CD4-positive, alpha-beta T cell treated with Interferon gamma for 1 hour (primary cell): ENCODE measurements at regions not wholly inside any gene's neighbourhood (a gene's known extent, or its start where the extent isn't known, plus 50 kb on each side); places are given as distances from the start of the nearest gene placed in this dataset.

Source experiments
- DNase-seq: peaks from one replicate; pipeline ENCODE4 v3.0.0-alpha.2; 2020

- no peak for DNase-seq
Measured at GRCh38 chr20:23162887-23163286, 76.8 kb upstream of the CD93 start.

GRCh38 chr20:23161968-23162696, 76.0 kb upstream of the CD93 start:
- peak; percentile 80 for DNase-seq

- DNase-seq = no peak
Measured at GRCh38 chr20:23161244-23161891, 75.2 kb upstream of the CD93 start.

DNA sequence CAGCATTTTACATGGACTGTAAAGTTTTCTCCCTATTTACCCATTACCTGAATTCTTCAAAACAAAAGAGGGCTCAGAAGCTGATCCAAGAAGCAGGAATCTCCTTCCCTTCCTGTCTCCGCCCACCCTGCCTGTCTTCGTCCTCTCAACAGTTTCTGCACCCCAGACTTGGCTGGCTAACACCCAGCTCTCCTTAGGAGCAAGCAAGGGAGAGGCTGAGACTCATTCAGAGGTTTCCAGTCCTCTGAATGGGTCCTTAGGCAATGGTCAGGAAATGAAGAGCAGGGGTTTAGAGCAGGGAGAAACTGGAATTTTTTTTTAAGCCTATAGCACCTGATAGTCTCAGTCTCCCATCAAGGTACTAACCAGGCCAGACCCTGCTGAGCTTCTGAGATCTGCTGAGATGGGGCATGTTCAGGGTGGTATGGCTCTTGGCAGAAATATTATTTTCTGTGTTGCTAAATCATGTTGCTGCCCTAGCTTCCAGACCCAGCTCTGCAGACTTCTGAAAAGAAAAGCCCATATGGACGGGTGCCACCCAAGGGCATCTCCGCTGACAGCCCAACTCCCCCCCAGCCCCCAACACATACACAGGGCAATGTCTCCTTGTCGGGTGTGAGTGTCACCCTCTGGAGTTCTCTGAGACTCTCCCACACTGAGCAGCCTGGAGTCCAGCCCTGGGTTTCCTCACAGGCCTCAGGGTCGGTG, 74.6 kb upstream of the CD93 start:
- DNase-seq = no peak

GRCh38 chr20:23159947-23160318, 73.8 kb upstream of the CD93 start:
- DNase-seq = no peak

DNA sequence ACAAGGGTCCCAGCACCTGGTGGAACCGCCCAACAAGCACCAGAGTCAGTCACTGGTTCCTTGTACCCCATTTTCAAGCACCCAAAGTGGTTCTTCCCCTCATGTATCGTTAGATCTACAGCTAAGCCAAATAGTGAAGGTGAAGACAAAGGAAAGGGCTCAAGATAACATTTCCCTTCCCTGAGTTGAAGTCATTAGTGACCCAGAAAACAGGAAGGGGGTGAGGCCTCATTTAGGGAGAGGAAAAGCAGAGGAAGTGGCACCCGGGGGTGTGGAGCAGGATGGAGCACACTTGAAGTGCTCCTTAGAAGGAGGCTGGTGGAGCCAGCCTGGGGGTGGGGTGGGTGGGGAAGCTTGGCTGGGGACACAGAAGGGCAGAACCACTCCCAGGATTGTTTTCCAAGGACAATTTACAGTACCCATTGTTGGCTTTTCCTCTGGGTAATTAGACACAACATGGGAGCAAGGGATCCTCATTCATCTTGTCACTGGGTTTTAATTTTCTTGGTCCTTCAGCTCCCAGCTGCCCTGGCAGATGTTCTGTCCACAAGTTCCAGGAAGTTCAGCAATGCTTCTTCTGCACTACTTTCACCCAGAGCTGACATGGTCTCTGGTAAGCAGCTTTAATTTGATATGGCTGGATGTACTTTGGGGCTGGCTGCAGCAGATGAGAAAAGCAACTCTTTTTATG, 73.3 kb upstream of the CD93 start:
- no peak for DNase-seq

GRCh38 chr20:23157734-23158133, 71.6 kb upstream of the CD93 start:
- DNase-seq = no peak

- DNase-seq = no peak
Measured at GRCh38 chr20:23156842-23157423, 70.8 kb upstream of the CD93 start.

- DNase-seq = peak; percentile 77
Measured at GRCh38 chr20:23156170-23156841, 70.2 kb upstream of the CD93 start.

DNA sequence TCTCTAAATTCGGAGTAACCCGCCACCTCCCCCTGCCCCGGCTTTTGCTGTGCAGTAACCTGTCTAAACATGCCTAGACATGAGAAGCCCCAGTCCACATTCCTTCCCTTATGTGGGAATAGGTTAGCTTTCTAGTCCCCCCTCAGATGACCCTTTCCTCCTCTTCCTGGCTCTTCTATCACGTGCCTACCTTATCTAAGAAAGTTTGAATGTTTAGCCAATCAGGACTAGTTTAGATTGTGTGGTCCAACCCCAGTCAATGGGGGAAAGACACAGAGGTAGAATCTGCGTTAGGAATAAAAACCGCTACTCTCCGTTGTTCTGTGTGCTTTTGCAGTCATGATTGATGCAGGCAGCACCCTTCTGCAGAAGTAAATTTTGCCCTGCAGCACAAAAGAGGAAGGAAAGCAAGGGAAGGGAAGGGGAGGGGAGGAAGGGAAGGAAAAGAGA, 69.0 kb upstream of the CD93 start:
- DNase-seq = no peak

DNA sequence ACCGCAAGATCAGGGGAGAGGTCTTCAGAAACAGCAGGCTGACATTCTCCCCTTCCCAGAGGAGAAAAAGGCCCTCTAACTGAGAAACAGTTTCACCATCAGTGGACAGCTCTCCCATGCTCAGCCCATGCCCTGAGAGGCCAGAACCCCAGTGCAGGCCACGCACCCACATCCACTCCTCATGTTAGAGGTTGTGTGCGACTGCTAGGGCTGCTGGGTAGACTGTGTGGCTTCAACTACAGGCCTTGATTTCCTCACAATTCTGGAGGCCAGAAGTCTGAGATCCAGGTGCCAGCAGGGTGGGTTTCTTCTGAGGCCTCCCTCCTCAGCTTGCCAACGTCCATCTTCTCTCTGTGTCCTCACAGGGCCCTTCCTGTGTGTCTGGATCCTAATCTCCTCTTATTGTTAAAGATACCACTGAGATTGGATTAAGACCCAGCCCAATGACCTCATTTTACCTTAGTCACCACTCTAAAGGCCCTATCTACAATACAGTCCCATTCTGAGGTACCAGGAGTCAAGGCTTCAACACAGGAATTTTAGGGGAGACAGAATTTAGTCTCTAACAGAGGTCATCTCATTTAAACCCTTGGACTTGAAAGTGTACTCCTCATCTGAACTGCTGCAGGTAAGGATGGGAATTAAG, 67.7 kb upstream of the CD93 start:
- DNase-seq = no peak

DNA sequence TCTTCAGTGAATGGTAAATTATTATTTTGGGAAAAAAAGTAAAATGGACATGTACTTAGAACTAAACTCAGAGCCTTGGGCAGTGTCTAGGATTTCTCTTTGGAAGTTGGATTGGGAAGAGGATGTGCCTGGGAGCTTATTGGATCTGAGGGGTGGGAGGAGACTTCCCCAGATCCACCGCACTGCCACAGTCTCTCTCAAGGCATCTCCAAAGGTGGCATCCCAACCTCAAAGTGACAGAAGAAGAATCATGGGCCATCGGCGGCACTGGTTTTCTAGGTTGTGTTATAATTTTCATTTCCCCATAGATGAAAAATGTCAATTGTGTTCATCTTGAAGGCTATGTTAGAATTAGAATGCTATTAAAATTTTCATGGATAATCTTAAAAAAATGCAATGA, 66.8 kb upstream of the CD93 start:
- no peak for DNase-seq

- peak; percentile 74 for DNase-seq
Measured at GRCh38 chr20:23152308-23152892, 66.3 kb upstream of the CD93 start.

GRCh38 chr20:23151885-23152284, 65.8 kb upstream of the CD93 start:
- no peak for DNase-seq

DNA sequence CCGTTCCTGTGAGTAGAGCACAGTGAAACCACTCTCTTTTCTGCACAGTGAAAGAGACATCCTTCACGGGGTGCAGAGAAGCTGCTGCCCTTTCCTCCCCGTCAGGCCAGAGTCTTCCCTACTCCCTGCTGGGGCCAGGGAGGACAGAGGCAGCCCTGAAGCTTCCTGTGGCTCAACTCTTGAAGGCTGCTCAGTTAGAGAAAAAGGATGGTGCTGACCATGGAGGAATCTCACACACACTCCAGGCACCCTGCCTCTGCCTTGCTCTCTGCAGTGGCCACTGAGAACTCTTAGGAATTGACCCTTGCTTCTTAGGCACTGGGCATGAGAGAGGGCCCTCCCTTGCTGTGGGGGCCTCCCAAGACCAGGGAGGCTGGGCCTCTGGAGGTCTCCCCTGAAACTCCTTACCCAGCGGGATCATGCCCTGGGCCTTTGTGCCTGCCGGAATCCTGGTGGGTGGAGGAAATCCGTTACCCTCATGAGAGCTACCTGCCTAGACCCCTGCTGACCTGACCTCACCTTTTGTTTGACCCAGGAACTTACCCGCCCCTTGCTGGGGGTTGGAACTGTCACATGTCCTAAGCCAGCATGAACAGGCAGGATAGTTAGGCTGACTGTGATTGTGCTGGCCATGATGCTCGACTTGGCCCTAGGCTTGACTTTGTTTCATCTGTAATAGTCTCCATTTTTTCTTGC, 65.0 kb upstream of the CD93 start:
- DNase-seq = no peak

GRCh38 chr20:23150304-23151007, 64.3 kb upstream of the CD93 start:
- DNase-seq = no peak

GRCh38 chr20:23149623-23150279, 63.6 kb upstream of the CD93 start:
- no peak for DNase-seq

DNA sequence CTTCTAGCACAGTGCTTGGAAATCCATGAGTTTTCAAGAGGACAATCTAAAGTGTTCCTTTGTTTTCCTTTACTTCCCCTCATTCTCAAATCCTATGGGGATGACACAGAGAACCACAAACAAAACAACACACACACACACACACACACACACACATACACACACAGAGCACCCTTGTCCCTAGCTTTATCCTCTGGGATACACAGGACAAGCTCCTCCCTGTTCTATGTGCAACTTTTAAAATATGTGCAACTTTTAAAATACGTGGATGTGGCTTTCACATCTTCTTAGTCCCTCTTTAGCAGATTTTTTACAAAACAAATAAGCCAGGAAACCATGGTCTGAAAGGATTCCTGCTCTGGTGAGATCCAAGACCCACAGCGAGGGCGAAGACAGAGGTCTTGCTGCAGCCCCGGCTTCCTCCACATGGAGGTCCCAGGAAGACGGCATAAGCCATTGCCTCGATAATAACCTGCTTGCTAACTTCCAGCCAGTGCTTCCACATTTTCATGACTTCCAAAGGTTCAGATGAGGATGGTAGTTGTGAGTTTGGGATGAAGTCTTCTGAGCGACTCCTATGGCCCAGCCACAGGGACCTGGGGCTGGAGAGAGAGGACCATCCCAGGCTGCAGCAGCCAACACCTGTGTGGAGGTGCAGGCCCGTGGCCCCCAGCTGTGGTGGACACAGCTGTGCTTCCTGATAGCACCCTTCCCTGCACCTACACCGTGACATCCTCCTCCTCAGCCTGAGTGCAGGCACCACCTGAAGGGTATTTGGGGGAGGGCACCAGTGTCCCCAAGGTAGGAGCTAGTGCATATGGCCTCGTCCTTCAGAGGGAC, 62.8 kb upstream of the CD93 start:
- no peak for DNase-seq
